GDM1 (cell line): ENCODE measurements at regions not wholly inside any gene's neighbourhood (a gene's known extent, or its start where the extent isn't known, plus 50 kb on each side); places are given as distances from the start of the nearest gene placed in this dataset.
A peak's percentile ranks its signal among the peaks of the same experiment; 100 is the strongest.

ENCODE experiments used
- DNase-seq: peaks from one replicate; lab custom pipeline; 2025; lab: John Stamatoyannopoulos, UW

GRCh38 chr15:69712991-69713390, 260.4 kb downstream of the RPLP1 start:
- DNase-seq = no peak

GRCh38 chr15:69713726-69714559, 261.3 kb downstream of the RPLP1 start:
- no peak for DNase-seq

DNA sequence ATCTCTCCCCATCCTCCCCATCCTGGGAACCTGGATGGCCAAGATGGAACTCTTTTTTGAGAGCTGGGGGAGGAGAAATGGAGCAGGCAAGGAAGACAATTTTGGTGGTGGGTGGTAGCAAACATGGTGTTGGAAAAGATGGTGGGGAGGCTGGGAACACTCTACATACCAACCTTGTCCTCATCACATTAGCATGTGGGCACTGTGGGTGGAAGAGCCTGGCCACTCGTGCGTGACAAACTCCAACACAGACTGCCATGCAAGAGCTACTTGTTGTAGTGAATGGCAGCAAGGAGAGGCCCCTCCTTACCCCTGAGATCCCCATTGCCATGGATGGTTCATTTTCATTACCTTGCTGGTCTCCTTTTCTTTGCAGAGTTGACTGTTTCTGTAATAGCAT, 262.6 kb downstream of the RPLP1 start:
- DNase-seq = no peak

DNA sequence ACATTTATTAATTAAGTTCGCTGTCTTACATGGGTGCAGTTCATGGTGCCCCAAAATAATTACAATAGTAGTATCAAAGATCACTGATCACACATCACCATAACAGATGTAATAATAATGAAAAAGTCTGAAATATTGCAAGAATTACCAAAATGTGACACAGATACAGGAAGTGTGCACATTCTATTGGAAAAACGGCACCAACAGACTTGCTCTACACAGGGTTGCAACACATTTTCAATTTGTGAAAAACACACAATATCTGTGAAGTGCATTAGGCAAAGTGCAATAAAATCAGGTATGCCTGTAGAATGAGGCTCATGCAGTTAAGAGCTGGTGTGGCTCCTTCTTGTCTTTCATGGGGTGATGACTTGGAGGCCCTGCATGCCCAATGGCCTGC, 265.8 kb downstream of the RPLP1 start:
- no peak for DNase-seq

GRCh38 chr15:69718916-69719315, 266.3 kb downstream of the RPLP1 start:
- peak; percentile 44 for DNase-seq

DNA sequence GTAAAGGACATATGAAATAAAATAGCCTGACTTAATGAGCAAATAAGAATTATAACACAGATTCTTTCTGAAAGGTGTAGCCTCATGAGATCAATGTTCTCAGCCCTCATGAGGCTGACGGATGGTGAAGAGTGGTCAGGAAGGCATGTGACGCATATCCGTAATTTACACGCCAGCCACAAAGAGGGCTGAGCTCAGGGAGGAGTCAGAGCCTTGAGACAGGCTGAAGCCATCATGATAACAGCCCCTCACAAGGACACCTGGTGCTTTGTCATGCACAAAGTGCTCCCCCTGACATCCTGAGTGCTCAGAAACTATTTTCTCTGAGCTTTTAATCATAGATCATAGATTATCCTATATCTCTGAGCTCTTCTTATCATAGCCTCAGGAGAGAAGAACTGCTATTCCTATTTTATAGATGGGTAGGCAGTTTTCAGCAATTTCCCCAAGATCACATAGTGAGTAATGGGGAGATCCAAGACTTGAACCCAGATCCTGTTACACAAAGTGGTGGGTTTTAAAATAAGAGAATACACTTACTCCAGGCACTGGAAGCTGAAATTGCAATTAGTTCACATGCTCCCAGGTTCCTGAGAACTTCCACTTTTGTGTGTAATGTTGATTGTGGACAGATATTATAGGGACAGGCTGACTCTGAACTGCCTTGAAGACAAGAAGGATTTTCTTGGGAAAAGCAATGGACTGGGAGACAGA, 267.1 kb downstream of the RPLP1 start:
- peak; percentile 80 for DNase-seq

DNA sequence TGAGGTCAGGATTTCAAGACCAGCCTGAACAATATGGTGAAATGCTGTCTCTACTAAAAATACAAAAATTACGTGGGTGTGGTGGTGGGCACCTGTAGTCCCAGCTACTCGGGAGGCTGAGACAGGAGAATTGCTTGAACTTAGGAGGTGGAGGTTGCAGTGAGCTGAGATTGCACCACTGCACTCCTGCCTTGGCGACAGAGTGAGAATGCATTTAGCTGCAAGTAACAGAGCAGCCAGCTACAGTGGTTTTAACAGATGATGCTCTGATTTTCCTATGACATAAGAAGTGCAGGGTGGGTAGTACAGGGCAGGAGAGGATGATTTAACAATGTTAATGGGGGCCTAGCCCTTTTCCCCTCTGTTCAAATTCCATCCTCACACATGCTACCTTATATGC, 267.9 kb downstream of the RPLP1 start:
- no peak for DNase-seq

GRCh38 chr15:69722924-69723323, 270.3 kb downstream of the RPLP1 start:
- DNase-seq = no peak

DNA sequence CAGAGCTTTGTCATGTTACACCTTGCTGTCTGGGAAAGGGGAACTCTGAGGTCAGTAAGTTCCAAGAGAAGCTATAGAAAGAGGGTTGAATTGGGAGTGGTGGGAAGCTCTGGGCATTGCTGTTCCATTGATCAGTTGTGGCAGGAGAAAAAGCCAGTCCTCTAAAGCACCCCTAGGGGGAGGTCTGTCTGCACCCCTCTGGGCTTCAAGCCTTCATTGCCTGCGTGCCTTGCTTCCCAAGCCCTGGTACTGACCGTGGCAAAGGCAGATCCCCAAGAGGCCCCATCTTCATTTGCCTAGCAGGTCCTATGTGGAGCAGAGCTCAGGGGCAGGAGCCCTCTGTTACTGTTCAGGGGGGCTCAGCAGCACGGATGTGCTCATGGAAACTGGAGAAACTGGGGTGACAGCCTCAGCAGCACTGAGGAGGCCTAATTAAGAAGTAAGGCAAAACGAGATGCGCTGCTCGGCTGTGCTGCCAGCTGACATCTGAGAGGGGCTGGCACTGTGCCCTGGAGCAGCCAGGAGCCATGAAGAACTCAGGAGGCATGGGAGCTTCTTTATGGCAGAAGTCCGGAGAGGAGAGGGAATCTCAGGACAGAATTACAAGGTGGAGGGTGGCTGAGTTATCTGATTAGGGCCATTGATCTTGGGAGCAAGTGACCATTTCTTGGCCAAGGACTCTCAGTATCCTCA, 270.9 kb downstream of the RPLP1 start:
- DNase-seq = no peak

GRCh38 chr15:69724333-69724732, 271.7 kb downstream of the RPLP1 start:
- no peak for DNase-seq

- DNase-seq = no peak
Observed at GRCh38 chr15:69725275-69725674, 272.7 kb downstream of the RPLP1 start.

- DNase-seq = peak; percentile 53
Observed at GRCh38 chr15:69725957-69726356, 273.3 kb downstream of the RPLP1 start.

DNA sequence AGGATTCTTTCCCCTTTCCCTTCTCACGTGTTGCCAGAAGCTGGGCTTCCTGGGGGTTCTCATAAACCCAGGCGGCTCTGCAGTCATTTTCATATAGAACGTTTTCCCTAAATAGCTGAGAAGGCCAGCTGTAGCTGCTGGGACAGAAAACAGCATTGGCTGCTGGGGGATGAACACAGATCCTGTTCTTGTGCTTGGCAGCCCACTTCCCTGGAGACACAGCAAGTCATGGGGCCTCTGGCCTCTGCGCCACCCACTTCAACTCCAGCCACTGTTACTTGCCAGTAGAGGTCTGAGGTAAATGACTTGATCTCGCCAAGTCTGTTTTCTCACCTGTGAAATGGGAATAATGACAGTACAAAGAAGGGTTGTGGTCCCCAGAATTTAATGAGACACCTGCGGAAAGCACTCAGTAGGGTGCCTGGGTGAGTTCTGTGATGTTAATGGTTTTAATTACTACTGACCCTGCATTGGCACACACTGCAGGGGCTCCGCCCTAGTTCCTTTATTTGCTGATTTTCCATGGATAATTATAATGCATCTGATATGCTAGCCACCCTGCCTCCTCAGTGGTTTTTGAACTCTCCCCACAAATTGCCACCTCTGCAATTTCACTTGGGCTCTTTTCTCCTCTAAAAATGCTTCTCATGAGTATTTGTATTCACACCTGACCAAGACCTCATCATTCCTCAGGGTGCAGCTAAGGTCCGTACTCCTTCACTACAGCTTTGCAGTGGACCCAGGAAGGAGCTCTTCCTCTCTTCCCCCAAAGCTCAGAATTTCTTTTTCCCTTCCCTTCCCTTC, 274.7 kb downstream of the RPLP1 start:
- no peak for DNase-seq

DNA sequence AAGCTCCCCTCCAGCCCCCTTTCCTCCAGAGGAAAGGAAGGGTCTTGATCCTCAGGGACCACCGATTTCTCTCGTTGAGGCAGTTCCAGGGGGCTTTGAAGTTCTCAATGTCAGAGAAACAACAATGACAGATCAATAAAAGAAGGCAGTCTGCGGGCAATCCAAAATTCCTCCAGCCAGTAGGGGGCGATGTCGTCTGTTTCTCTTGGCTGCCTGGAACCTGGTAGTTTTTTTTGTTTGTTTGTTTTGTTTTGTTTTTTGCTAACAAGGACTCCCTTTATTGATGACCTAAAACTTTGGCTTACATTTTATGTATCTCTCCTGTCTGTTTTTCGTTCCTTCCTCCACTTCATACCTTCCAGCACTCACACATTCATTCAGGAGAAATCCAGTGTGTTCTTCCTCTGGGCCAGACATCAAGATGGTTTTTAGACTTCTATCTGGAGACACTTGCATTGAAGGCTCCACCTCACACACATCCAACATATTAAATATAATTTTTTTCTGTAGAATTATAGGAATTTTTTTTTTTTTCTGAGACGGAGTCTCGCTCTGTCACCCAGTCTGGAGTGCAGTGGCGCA, 276.6 kb downstream of the RPLP1 start:
- DNase-seq = no peak

DNA sequence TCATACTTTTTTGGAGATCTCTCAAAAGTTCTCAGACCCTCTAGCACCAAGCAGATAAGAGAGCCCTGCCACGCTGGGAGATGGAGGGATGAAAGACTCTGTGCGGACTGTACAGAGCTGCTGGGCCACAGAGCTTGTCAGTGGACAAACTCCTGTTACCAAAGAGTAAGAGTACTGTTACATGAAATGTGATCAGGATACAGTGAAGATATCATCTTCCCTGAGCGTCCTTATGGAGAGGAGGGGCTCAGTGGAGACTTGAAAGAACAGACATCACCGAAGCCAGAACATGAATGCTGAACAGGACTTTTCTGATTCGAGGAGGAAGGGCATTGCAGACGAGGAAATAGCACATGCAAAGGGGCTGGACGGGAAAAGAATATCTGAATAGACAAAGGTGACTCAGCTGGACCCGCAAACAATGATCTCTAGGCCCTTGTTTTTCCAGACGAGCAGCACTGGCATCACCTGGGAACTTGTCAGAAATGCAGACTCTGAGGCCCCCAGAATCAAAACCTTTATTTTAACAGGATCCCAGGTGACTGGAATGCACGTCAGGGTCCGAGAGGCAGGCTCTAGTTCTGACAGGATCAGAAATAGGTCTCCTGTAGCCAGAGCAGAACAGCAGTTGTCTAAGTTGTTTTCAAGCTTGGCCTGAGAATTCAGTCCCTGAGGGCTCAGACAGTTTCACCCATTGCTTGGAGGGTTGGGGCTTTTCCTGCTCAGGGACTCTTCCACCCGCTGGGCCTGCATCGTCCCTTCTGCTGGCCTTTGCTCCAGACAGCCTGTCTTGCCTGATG, 277.9 kb downstream of the RPLP1 start:
- no peak for DNase-seq

- no peak for DNase-seq
Observed at GRCh38 chr15:69731081-69731330, 278.4 kb downstream of the RPLP1 start.

DNA sequence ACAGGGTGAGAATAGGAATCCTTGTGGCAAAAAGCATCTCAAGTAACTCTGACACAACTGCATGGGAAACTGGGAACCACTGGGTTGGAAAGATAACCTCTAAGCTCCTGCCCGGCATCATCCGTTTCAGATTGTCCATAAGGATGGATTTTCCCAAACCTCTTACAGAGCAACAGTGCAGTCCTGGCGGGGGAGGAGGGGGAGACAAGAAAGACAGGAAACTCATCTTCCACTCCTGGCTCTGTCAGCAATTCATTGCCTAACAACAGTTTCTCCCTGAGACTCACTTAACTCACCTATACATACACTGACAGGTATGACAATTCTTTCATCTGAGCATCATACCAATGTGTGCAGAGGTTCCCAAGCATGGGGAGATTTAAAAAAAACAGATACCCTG, 279.0 kb downstream of the RPLP1 start:
- no peak for DNase-seq

GRCh38 chr15:69732133-69732532, 279.5 kb downstream of the RPLP1 start:
- no peak for DNase-seq

DNA sequence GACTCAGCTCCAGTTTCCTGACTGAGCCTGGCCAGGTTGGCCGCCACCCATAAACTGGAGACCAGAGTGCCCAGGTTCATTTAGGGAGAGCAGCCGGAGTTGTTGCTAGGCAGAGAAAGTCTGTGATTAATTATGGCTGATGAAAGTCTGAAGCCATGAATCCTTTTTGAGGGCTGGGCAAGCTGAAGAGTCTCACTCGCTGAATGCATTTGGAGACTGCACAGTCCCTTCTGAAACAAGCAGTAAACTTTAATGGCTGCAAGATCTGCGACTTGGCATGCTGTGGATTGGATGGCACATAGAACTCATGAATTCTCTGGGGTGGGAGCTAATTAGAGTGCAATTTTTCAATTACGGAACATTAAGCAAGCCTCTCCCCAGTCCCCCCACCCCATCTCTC, 282.1 kb downstream of the RPLP1 start:
- no peak for DNase-seq

- DNase-seq = no peak
Observed at GRCh38 chr15:69735121-69735520, 282.5 kb downstream of the RPLP1 start.

DNA sequence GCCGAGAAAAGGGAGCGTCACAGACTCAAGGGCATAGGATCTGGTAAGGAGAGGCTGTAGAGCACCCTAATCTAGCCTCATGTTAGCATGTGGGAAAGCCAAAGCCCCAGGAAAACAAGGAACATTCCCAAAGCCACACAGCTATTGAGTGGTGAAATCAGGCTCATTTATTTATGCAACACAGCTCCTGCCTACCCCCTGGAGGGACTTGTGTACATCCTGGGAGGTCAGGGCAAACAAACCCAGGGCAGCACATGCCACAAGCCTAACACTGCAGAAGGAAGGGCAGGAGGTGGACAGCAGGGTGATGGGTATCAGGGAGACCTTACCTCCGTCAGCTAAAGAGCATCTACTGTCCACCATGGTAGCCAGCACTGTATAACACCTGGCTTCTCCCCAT, 283.5 kb downstream of the RPLP1 start:
- no peak for DNase-seq
